ENCODE measurements at regions not wholly inside any gene's neighbourhood (a gene's known extent, or its start where the extent isn't known, plus 50 kb on each side); places are given as distances from the start of the nearest gene placed in this dataset.

- ChIA-PET POLR2A (no interaction called here), CTCF (no interaction called here)
- no TSS peak for BruUV-seq (replicated peaks)
- ATAC-seq = no peak
- H3K27me3 ChIP-seq (ENCODE audit: control insufficient read depth, insufficient read depth, low read length) = peaks cover 2% of the 10 kb centered on the region; the same call in 1 of the 2 replicates
- TF ChIP-seq POLR2AphosphoS5 (IDR thresholded peaks at IDR 0.05; ENCODE audit: low read depth, low read length) (no peak), SIN3A (IDR thresholded peaks at IDR 0.05; ENCODE audit: borderline replicate concordance, insufficient read depth, low read depth, low read length) (no peak), REST (IDR thresholded peaks at IDR 0.05; ENCODE audit: insufficient read depth in 1 of 2, low read depth in 2 of 2, low read length in 1 of 2) (no peak), TCF7L2 (IDR thresholded peaks at IDR 0.05; ENCODE audit: low read depth, low read length) (no peak), CTCF (IDR thresholded peaks at IDR 0.05) (no peak)
- H3K4me1 ChIP-seq (ENCODE audit: control insufficient read depth, insufficient read depth, low read length) = no peaks in the 10 kb centered on the region
- in situ Hi-C loops (cut with HindIII; ENCODE audit: low pct_unique_long_range_greater_than_20kb, low sequenced_read_pairs) (no loop called here), intact Hi-C loops (cut with micrococcal nuclease; ENCODE audit: unreplicated experiment) (no loop called here)
- no peaks in the 10 kb centered on the region for H3K36me3 ChIP-seq (ENCODE audit: control insufficient read depth, insufficient read depth, low read length)
- no peaks in the 10 kb centered on the region for H3K9me3 ChIP-seq (ENCODE audit: control insufficient read depth, insufficient read depth, low read depth, low read length)
- no peak overlapping the region for H3K4me3 ChIP-seq (ENCODE audit: low read depth in 2 of 2, low read length in 2 of 2)
- H3K27ac ChIP-seq (ENCODE audit: low read length) = no peak overlapping the region
- DNase-seq (ENCODE audit: low read depth, low spot score) = no peak
These were observed 132.2 kb upstream of the BNIP2 start for GRCh38 chr15:59821286-59821685.

GRCh38 chr15:59819092-59819491 lies 130.0 kb upstream of the BNIP2 start:
- Histone ChIP-seq H3K36me3 (ENCODE audit: control insufficient read depth, insufficient read depth, low read length) (no peaks in the 10 kb centered on the region), H3K4me1 (ENCODE audit: control insufficient read depth, insufficient read depth, low read length) (no peaks in the 10 kb centered on the region), H3K9me3 (ENCODE audit: control insufficient read depth, insufficient read depth, low read depth, low read length) (no peaks in the 10 kb centered on the region), H3K27ac (ENCODE audit: low read length) (no peak overlapping the region), H3K27me3 (ENCODE audit: control insufficient read depth, insufficient read depth, low read length) (peaks cover 2% of the 10 kb centered on the region; the same call in 1 of the 2 replicates), H3K4me3 (ENCODE audit: low read depth in 2 of 2, low read length in 2 of 2) (no peak overlapping the region)
- TF ChIP-seq SIN3A (IDR thresholded peaks at IDR 0.05; ENCODE audit: borderline replicate concordance, insufficient read depth, low read depth, low read length) (no peak), POLR2AphosphoS5 (IDR thresholded peaks at IDR 0.05; ENCODE audit: low read depth, low read length) (no peak), CTCF (IDR thresholded peaks at IDR 0.05) (no peak), TCF7L2 (IDR thresholded peaks at IDR 0.05; ENCODE audit: low read depth, low read length) (no peak), REST (IDR thresholded peaks at IDR 0.05; ENCODE audit: insufficient read depth in 1 of 2, low read depth in 2 of 2, low read length in 1 of 2) (no peak)
- CTCF ChIA-PET = no interaction called here
- in situ Hi-C loops (cut with HindIII; ENCODE audit: low pct_unique_long_range_greater_than_20kb, low sequenced_read_pairs) (no loop called here), intact Hi-C loops (cut with micrococcal nuclease; ENCODE audit: unreplicated experiment) (no loop called here)
- POLR2A ChIA-PET = no interaction called here
- BruUV-seq (replicated peaks) = no TSS peak
- no peak for DNase-seq (ENCODE audit: low read depth, low spot score)
- ATAC-seq = no peak

Measured in Panc1 (cell line).